ENCODE measurements at regions not wholly inside any gene's neighbourhood (a gene's known extent, or its start where the extent isn't known, plus 50 kb on each side); places are given as distances from the start of the nearest gene placed in this dataset.

DNA sequence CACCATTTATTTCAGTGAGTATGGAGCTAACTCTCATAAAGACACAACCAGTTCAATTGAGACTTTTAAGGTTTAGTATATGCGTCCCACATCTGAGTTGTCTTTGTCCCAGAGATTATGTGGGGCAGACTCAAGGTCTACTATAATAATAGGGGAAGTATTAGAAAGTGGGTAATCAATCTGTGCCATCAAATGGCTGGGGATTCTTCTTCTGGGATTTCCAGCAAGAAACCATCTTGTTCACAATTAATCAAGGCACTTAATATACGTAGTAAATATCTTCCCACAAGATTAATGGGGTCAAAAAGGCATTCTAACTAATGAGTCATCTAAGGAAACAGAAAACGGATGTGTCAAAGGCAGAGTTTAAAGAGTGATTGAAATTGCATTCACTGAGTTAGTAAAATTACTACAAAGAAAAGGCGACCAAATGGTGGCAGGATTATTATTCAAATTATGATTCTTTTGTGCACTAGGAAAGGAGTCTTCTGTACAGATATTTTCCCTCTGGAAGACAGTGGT is 179.8 kb upstream of the REG3G start:
- no peak overlapping the region for H3K4me3 ChIP-seq (ENCODE audit: low read length)
- no peaks in the 10 kb centered on the region for H4K20me1 ChIP-seq (ENCODE audit: insufficient read depth, low read depth, low read length)
- H3K27me3 ChIP-seq (ENCODE audit: low read length): 0 out of 2 replicates have a peak, but pooled peaks cover 2% of the 10 kb centered on the region
- no peak overlapping the region for H3K9ac ChIP-seq (ENCODE audit: low read length)
- H3K36me3 ChIP-seq (ENCODE audit: insufficient read depth, low read length): no peaks in the 10 kb centered on the region
- H3K9me3 ChIP-seq (ENCODE audit: low read length): no peaks in the 10 kb centered on the region
- no peak overlapping the region for H2AFZ ChIP-seq (ENCODE audit: low read length)
- H3K9me2 ChIP-seq (replicated peaks; ENCODE audit: insufficient read depth, low read length): no peaks in the 10 kb centered on the region; the same call in 1 of the 2 replicates
- H3K27ac ChIP-seq (ENCODE audit: low read length): no peak overlapping the region
- DNase-seq: no peak
- no peak overlapping the region for H3K4me2 ChIP-seq (ENCODE audit: low read depth, low read length, poor library complexity, severe bottlenecking)
- H3K79me2 ChIP-seq (ENCODE audit: low read length): no peaks in the 10 kb centered on the region
- 0 out of 2 replicates have a peak, but pooled peaks cover 4% of the 10 kb centered on the region for H3K4me1 ChIP-seq (ENCODE audit: low read length)

- no peak overlapping the region for H3K4me3 ChIP-seq (ENCODE audit: low read length)
- no peaks in the 10 kb centered on the region for H3K9me3 ChIP-seq (ENCODE audit: low read length)
- no peaks in the 10 kb centered on the region for H3K36me3 ChIP-seq (ENCODE audit: insufficient read depth, low read length)
- no peaks in the 10 kb centered on the region for H3K9me2 ChIP-seq (replicated peaks; ENCODE audit: insufficient read depth, low read length)
- no peak overlapping the region for H3K27ac ChIP-seq (ENCODE audit: low read length)
- no peak overlapping the region for H3K4me2 ChIP-seq (ENCODE audit: low read depth, low read length, poor library complexity, severe bottlenecking)
- peaks cover 12% of the 10 kb centered on the region for H3K4me1 ChIP-seq (ENCODE audit: low read length)
- no peak overlapping the region for H3K9ac ChIP-seq (ENCODE audit: low read length)
- DNase-seq: peak; percentile 79
- no peak overlapping the region for H2AFZ ChIP-seq (ENCODE audit: low read length)
- no peaks in the 10 kb centered on the region for H4K20me1 ChIP-seq (ENCODE audit: insufficient read depth, low read depth, low read length)
- no peaks in the 10 kb centered on the region for H3K79me2 ChIP-seq (ENCODE audit: low read length)
- no peaks in the 10 kb centered on the region for H3K27me3 ChIP-seq (ENCODE audit: low read length)
Observed at GRCh38 chr2:78861546-78861945, 164.0 kb upstream of the REG3G start.

DNA sequence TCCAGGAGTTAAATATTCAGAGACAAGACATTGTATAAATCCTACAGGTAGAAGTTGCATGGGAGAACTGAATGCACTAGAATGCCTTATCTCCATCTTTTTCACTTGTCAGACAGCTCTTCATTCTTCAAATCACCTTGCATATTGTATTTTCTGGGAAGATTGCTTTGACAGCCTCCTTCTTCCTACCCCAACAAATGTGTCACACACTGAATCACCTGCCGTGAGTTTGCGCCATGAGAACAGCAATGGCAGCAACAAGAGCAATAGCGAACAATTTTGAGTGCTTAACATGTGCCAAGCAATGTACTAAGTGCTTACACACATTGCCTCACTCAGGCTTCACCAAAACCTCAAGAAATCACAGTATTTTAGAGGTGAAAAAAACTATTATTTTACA is 161.3 kb upstream of the REG3G start:
- H4K20me1 ChIP-seq (ENCODE audit: insufficient read depth, low read depth, low read length): no peaks in the 10 kb centered on the region
- H3K27me3 ChIP-seq (ENCODE audit: low read length): no peaks in the 10 kb centered on the region
- H3K9me3 ChIP-seq (ENCODE audit: low read length): no peaks in the 10 kb centered on the region
- H3K9ac ChIP-seq (ENCODE audit: low read length): no peak overlapping the region
- no peaks in the 10 kb centered on the region for H3K36me3 ChIP-seq (ENCODE audit: insufficient read depth, low read length)
- H3K4me3 ChIP-seq (ENCODE audit: low read length): no peak overlapping the region
- no peak for DNase-seq
- H3K79me2 ChIP-seq (ENCODE audit: low read length): no peaks in the 10 kb centered on the region
- peaks cover 21% of the 10 kb centered on the region for H3K4me1 ChIP-seq (ENCODE audit: low read length)
- H2AFZ ChIP-seq (ENCODE audit: low read length): peak overlapping the region; percentile 38; the same call in 1 of the 2 replicates
- H3K27ac ChIP-seq (ENCODE audit: low read length): no peak overlapping the region
- no peak overlapping the region for H3K4me2 ChIP-seq (ENCODE audit: low read depth, low read length, poor library complexity, severe bottlenecking)
- no peaks in the 10 kb centered on the region for H3K9me2 ChIP-seq (replicated peaks; ENCODE audit: insufficient read depth, low read length)

DNA sequence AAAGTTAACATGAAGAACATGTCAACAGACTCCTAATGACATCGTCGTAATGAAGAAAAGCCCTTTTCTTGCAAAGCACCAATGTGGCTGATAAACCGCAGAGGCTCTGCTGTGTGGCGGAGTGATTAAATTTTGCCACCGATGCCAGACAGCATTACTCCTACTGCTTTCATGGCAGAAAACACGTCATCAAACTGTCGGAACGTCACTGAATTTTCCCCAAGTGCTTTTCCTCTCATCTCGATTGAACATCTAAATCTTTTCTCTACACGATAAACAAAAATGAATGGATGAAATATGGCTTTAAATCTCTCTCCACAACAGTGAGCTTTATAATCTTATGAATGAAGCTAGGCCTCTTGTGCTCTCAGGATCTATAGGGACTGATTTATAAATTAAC is 159.8 kb upstream of the REG3G start:
- no peak overlapping the region for H3K9ac ChIP-seq (ENCODE audit: low read length)
- no peak overlapping the region for H3K27ac ChIP-seq (ENCODE audit: low read length)
- H3K79me2 ChIP-seq (ENCODE audit: low read length): no peaks in the 10 kb centered on the region
- H2AFZ ChIP-seq (ENCODE audit: low read length): no peak overlapping the region
- no peak overlapping the region for H3K4me2 ChIP-seq (ENCODE audit: low read depth, low read length, poor library complexity, severe bottlenecking)
- no peaks in the 10 kb centered on the region for H3K9me3 ChIP-seq (ENCODE audit: low read length)
- no peaks in the 10 kb centered on the region for H3K9me2 ChIP-seq (replicated peaks; ENCODE audit: insufficient read depth, low read length)
- H3K4me3 ChIP-seq (ENCODE audit: low read length): no peak overlapping the region
- H3K36me3 ChIP-seq (ENCODE audit: insufficient read depth, low read length): no peaks in the 10 kb centered on the region; the same call in 1 of the 2 replicates
- H4K20me1 ChIP-seq (ENCODE audit: insufficient read depth, low read depth, low read length): no peaks in the 10 kb centered on the region
- DNase-seq: no peak
- no peaks in the 10 kb centered on the region for H3K27me3 ChIP-seq (ENCODE audit: low read length)
- H3K4me1 ChIP-seq (ENCODE audit: low read length): peaks cover 36% of the 10 kb centered on the region

GRCh38 chr2:78870343-78870967 is 155.0 kb upstream of the REG3G start:
- H3K36me3 ChIP-seq (ENCODE audit: insufficient read depth, low read length): no peaks in the 10 kb centered on the region; the same call in 1 of the 2 replicates
- H3K27me3 ChIP-seq (ENCODE audit: low read length): no peaks in the 10 kb centered on the region
- no peaks in the 10 kb centered on the region for H4K20me1 ChIP-seq (ENCODE audit: insufficient read depth, low read depth, low read length)
- H3K4me3 ChIP-seq (ENCODE audit: low read length): peak overlapping the region; percentile 11
- peak overlapping the region; percentile 49 for H3K4me2 ChIP-seq (ENCODE audit: low read depth, low read length, poor library complexity, severe bottlenecking)
- peak overlapping the region; percentile 83 for H3K27ac ChIP-seq (ENCODE audit: low read length)
- H3K9me2 ChIP-seq (replicated peaks; ENCODE audit: insufficient read depth, low read length): no peaks in the 10 kb centered on the region
- DNase-seq: peak; percentile 89
- peaks cover 40% of the 10 kb centered on the region for H3K4me1 ChIP-seq (ENCODE audit: low read length)
- H3K9me3 ChIP-seq (ENCODE audit: low read length): no peaks in the 10 kb centered on the region
- no peaks in the 10 kb centered on the region for H3K79me2 ChIP-seq (ENCODE audit: low read length)
- H3K9ac ChIP-seq (ENCODE audit: low read length): peak overlapping the region; percentile 14; the same call in 1 of the 2 replicates
- H2AFZ ChIP-seq (ENCODE audit: low read length): no peak overlapping the region

DNA sequence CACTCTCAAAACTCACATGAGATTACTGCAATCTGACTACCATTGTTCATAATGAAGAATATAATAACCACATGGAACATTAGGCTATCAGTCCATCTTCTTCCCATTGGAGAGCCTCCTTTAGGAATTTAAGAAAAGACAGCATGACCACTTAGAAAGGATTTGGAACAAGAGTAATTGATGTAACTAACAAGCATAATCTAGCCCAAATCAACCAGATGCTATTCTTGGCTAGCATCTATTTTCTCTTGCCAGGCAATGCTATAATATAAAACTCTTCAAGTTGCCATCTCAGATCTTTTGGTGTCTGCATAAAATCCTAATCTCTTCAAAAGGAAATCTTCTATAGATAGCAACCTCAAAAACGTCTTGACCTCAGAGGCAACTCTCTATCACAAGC is 152.0 kb upstream of the REG3G start:
- Histone ChIP-seq H3K4me2 (ENCODE audit: low read depth, low read length, poor library complexity, severe bottlenecking) (no peak overlapping the region), H3K9ac (ENCODE audit: low read length) (no peak overlapping the region), H3K9me2 (replicated peaks; ENCODE audit: insufficient read depth, low read length) (no peaks in the 10 kb centered on the region), H3K27ac (ENCODE audit: low read length) (no peak overlapping the region), H3K9me3 (ENCODE audit: low read length) (no peaks in the 10 kb centered on the region), H2AFZ (ENCODE audit: low read length) (no peak overlapping the region), H3K4me1 (ENCODE audit: low read length) (peaks cover 38% of the 10 kb centered on the region), H3K4me3 (ENCODE audit: low read length) (no peak overlapping the region), H4K20me1 (ENCODE audit: insufficient read depth, low read depth, low read length) (no peaks in the 10 kb centered on the region), H3K36me3 (ENCODE audit: insufficient read depth, low read length) (no peaks in the 10 kb centered on the region; the same call in 1 of the 2 replicates), H3K27me3 (ENCODE audit: low read length) (no peaks in the 10 kb centered on the region), H3K79me2 (ENCODE audit: low read length) (no peaks in the 10 kb centered on the region)
- no peak for DNase-seq

DNA sequence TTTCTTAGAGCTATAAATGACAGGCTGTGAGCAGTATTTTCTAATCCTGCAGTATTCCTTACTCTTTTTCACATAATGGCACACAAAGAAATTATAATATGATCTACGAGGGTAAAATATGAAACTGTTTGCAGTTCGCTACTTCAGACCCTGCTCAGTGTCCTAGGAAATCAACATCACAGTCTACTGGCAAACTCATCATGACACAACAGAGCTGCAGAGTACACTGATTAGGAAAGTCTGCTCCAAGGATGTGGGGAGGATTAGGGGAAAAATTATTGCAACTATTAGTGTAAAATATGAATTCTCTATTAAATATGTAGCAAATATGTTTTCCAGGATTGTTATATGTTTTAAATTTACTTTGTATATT is 149.2 kb upstream of the REG3G start:
- Histone ChIP-seq H3K4me1 (ENCODE audit: low read length) (peaks cover 11% of the 10 kb centered on the region), H3K79me2 (ENCODE audit: low read length) (no peaks in the 10 kb centered on the region), H3K4me3 (ENCODE audit: low read length) (no peak overlapping the region), H3K27ac (ENCODE audit: low read length) (no peak overlapping the region), H3K9me3 (ENCODE audit: low read length) (no peaks in the 10 kb centered on the region), H3K36me3 (ENCODE audit: insufficient read depth, low read length) (no peaks in the 10 kb centered on the region), H3K4me2 (ENCODE audit: low read depth, low read length, poor library complexity, severe bottlenecking) (no peak overlapping the region), H3K9ac (ENCODE audit: low read length) (no peak overlapping the region), H3K9me2 (replicated peaks; ENCODE audit: insufficient read depth, low read length) (no peaks in the 10 kb centered on the region; the same call in 1 of the 2 replicates), H2AFZ (ENCODE audit: low read length) (peak overlapping the region; percentile 52; the same call in 1 of the 2 replicates), H3K27me3 (ENCODE audit: low read length) (no peaks in the 10 kb centered on the region), H4K20me1 (ENCODE audit: insufficient read depth, low read depth, low read length) (no peaks in the 10 kb centered on the region)
- no peak for DNase-seq

GRCh38 chr2:78887446-78887845 is 138.1 kb upstream of the REG3G start:
- Histone ChIP-seq H3K4me2 (ENCODE audit: low read depth, low read length, poor library complexity, severe bottlenecking) (peak overlapping the region; percentile 75), H3K27me3 (ENCODE audit: low read length) (no peaks in the 10 kb centered on the region; the same call in 1 of the 2 replicates), H2AFZ (ENCODE audit: low read length) (peak overlapping the region; percentile 6; the same call in 1 of the 2 replicates), H4K20me1 (ENCODE audit: insufficient read depth, low read depth, low read length) (no peaks in the 10 kb centered on the region), H3K27ac (ENCODE audit: low read length) (peak overlapping the region; percentile 96), H3K4me3 (ENCODE audit: low read length) (peak overlapping the region; percentile 42), H3K9ac (ENCODE audit: low read length) (peak overlapping the region; percentile 66), H3K9me2 (replicated peaks; ENCODE audit: insufficient read depth, low read length) (no peaks in the 10 kb centered on the region), H3K4me1 (ENCODE audit: low read length) (peaks cover 67% of the 10 kb centered on the region), H3K9me3 (ENCODE audit: low read length) (no peaks in the 10 kb centered on the region), H3K79me2 (ENCODE audit: low read length) (no peaks in the 10 kb centered on the region), H3K36me3 (ENCODE audit: insufficient read depth, low read length) (no peaks in the 10 kb centered on the region; the same call in 1 of the 2 replicates)
- DNase-seq: peak; percentile 92
